Naive B cell (primary cell): ENCODE measurements at regions not wholly inside any gene's neighbourhood (a gene's known extent, or its start where the extent isn't known, plus 50 kb on each side); places are given as distances from the start of the nearest gene placed in this dataset.
"Not testable (repeated sequence)": the region's sequence is repeated elsewhere in the genome, so short reads cannot be mapped to it uniquely, and the experiment has no call there.

ENCODE experiments used
- ATAC-seq, 2 donors: fragments of 150-1000 bp; cut with Tn5 transposase; 2 replicates each; pipeline ENCODE4 v1.10.0; 2021; ENCODE audit warnings: low read depth in 2 of 2, mild to moderate bottlenecking in 2 of 2, moderate library complexity in 2 of 2
- DNase-seq: peaks from one replicate; pipeline ENCODE4 v3.0.0; 2022
- H3K27ac Mint-ChIP-seq, 6 donors: one replicate each; pipeline ENCODE4 v1.8.0; 2020 to 2022; ENCODE audit warnings: mild to moderate bottlenecking in 6 of 6, mixed read lengths in 6 of 6, moderate library complexity in 5 of 6, inconsistent platforms in 2 of 6
- H3K27me3 Mint-ChIP-seq, 3 donors: one replicate each; pipeline ENCODE4 v1.8.0; 2021 to 2022; ENCODE audit warnings: mixed read lengths in 3 of 3, mild to moderate bottlenecking in 1 of 3
- H3K36me3 Mint-ChIP-seq, 2 donors: one replicate each; pipeline ENCODE4 v1.8.0; 2020 to 2022; ENCODE audit warnings: mixed read lengths in 2 of 2, inconsistent platforms in 1 of 2, mild to moderate bottlenecking in 1 of 2
- H3K4me1 Mint-ChIP-seq, 3 donors: one replicate each; pipeline ENCODE4 v1.8.0; 2020 to 2022; ENCODE audit warnings: mixed read lengths in 3 of 3, inconsistent platforms in 1 of 3, mild to moderate bottlenecking in 1 of 3, moderate library complexity in 1 of 3
- H3K4me3 Mint-ChIP-seq, 8 donors: one replicate each; pipeline ENCODE4 v1.8.0; 2020 to 2022; ENCODE audit warnings: mild to moderate bottlenecking in 8 of 8, mixed read lengths in 8 of 8, moderate library complexity in 8 of 8, inconsistent platforms in 2 of 8
- H3K9me3 Mint-ChIP-seq, 7 donors: one replicate each; pipeline ENCODE4 v1.8.0; 2020 to 2022; ENCODE audit warnings: mixed read lengths in 7 of 7, mild to moderate bottlenecking in 5 of 7, inconsistent platforms in 2 of 7, moderate library complexity in 1 of 7

- Mint-ChIP-seq H3K9me3 (peaks cover 0 to 4% (median 0%) of the 10 kb centered on the region in 7 donors), H3K27ac (no peak overlapping the region), H3K36me3 (no peaks in the 10 kb centered on the region), H3K27me3 (no peaks in the 10 kb centered on the region), H3K4me3 (no peak overlapping the region), H3K4me1 (peaks cover 0 to 8% (median 0%) of the 10 kb centered on the region in 3 donors)
- no peak for DNase-seq
- no peak for ATAC-seq
Measured at GRCh38 chr3:140768941-140769340, 91.1 kb downstream of the TRIM42 start.

DNA sequence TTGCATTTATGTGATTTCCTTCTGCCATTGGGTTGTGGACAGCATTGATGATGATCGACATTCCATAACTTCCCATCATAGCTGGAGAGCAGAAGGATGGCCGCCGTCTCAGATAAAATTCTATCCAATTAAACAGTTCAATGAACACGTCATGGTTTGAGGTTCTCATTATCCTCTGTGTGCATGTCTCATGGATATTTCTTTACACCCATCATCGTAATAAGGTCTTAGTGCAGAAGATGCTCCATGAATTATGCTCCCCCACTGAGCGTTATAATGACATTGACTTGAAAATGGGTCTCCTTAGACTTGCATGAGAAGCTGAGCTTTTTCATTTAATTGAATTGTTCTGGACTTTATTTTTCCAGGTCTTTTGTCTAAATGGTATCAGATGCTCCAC is 92.1 kb downstream of the TRIM42 start:
- Mint-ChIP-seq H3K9me3 (peaks cover under 1 to 6% (median 5%) of the 10 kb centered on the region in 7 donors), H3K27ac (no peak overlapping the region), H3K36me3 (no peaks in the 10 kb centered on the region), H3K4me1 (peaks cover 0 to 8% (median 0%) of the 10 kb centered on the region in 3 donors), H3K27me3 (no peaks in the 10 kb centered on the region), H3K4me3 (no peak overlapping the region)
- DNase-seq, result no peak
- no peak for ATAC-seq

- DNase-seq (no peak), ATAC-seq (no peak)
- Mint-ChIP-seq H3K36me3 (no peaks in the 10 kb centered on the region), H3K4me1 (peaks cover 0 to 8% (median 0%) of the 10 kb centered on the region in 3 donors), H3K9me3 (peaks cover 2 to 13% (median 9%) of the 10 kb centered on the region in 7 donors), H3K27ac (peak overlapping the region in 2 of 6 donors; percentile 66 to 73), H3K27me3 (no peaks in the 10 kb centered on the region), H3K4me3 (no peak overlapping the region)
Measured at GRCh38 chr3:140770977-140771667, 93.3 kb downstream of the TRIM42 start.

- no peak for DNase-seq
- Mint-ChIP-seq H3K27ac (no peak overlapping the region), H3K4me1 (no peaks in the 10 kb centered on the region), H3K27me3 (peaks cover 0 to 11% (median 0%) of the 10 kb centered on the region in 3 donors), H3K36me3 (peaks cover 0 to 4% of the 10 kb centered on the region in 2 donors), H3K4me3 (no peak overlapping the region), H3K9me3 (peaks cover 4 to 22% (median 17%) of the 10 kb centered on the region in 7 donors)
- ATAC-seq, result no peak
Measured at GRCh38 chr3:140777631-140778233, 99.9 kb downstream of the TRIM42 start.

GRCh38 chr3:140791368-140791767 is 113.5 kb downstream of the TRIM42 start:
- Mint-ChIP-seq H3K36me3 (peaks cover 5 to 13% of the 10 kb centered on the region in 2 donors), H3K4me1 (no peaks in the 10 kb centered on the region), H3K27me3 (peaks cover 0 to 6% (median 0%) of the 10 kb centered on the region in 3 donors), H3K4me3 (no peak overlapping the region), H3K9me3 (peaks cover 4 to 34% (median 25%) of the 10 kb centered on the region in 7 donors), H3K27ac (no peak overlapping the region)
- DNase-seq (no peak), ATAC-seq (no peak)

- Mint-ChIP-seq H3K27me3 (peaks cover 0 to under 1% (median 0%) of the 10 kb centered on the region in 3 donors), H3K4me1 (no peaks in the 10 kb centered on the region), H3K27ac (no peak overlapping the region), H3K4me3 (no peak overlapping the region), H3K36me3 (peaks cover 5 to 13% of the 10 kb centered on the region in 2 donors), H3K9me3 (peaks cover 7 to 48% (median 39%) of the 10 kb centered on the region in 7 donors)
- DNase-seq, result no peak
- ATAC-seq, result no peak
Measured at GRCh38 chr3:140794507-140794906, 116.6 kb downstream of the TRIM42 start.

GRCh38 chr3:140802898-140803297 is 125.0 kb downstream of the TRIM42 start:
- peaks cover 6 to 52% (median 17%) of the 10 kb centered on the region in 3 donors for H3K27me3 Mint-ChIP-seq
- DNase-seq, ATAC-seq, H3K4me3 Mint-ChIP-seq, H3K4me1 Mint-ChIP-seq, H3K27ac Mint-ChIP-seq: not testable (repeated sequence)
- peaks cover 12 to 31% of the 10 kb centered on the region in 2 donors for H3K36me3 Mint-ChIP-seq
- H3K9me3 Mint-ChIP-seq, result peaks cover 6 to 63% (median 47%) of the 10 kb centered on the region in 7 donors

- Mint-ChIP-seq H3K9me3 (peaks cover 0 to 37% (median 16%) of the 10 kb centered on the region in 7 donors), H3K36me3 (peaks cover 4 to 28% of the 10 kb centered on the region in 2 donors), H3K4me1 (peaks cover 0 to 9% (median 7%) of the 10 kb centered on the region in 3 donors), H3K4me3 (peak overlapping the region in 1 of 8 donors; percentile 69), H3K27me3 (peaks cover 20 to 36% (median 20%) of the 10 kb centered on the region in 3 donors), H3K27ac (no peak overlapping the region)
- peak; percentile 6 for DNase-seq
- ATAC-seq, result no peak
Measured at GRCh38 chr3:140809316-140809715, 131.5 kb downstream of the TRIM42 start.

DNA sequence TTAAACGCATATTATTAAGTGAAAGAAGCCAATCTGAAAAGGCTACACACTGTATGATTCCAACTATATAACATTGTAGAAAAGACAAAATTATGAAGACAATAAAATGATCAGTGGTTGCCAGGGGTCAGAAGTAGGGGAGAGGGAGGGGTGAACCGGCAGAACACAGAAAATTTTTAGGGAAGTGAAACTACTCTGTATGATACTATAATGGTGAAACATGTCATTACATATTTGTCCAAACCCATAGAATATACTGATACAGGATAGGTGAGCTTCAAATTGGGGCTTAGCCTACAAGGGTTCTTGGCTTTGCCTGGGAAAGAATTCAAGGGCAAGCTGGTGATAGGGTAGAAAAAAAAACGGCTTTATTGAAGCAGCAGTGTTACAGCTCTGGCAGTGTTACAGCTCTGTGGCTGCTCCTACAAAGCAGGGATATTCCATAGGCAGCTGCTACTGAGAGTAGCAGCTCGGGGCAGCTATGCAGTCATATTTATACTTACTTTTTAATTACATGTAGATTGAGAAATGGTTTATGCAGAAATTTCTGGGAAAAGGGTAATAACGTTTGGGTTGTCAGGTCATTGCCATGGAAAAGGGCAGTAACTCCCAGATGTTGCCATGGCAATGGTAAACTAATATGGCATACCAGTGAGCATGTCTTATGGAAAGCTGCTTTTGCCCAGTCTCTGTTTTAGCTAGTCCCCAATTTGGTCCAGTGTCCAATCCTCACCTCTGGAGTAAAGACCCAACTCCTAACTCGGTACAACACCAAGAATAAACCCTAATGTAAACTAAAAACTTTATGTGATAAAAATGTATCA is 125.1 kb upstream of the SLC25A36 start:
- H3K27ac Mint-ChIP-seq, result peak overlapping the region in 1 of 6 donors; percentile 47
- H3K36me3 Mint-ChIP-seq, result peaks cover 1 to 4% of the 10 kb centered on the region in 2 donors
- peaks cover 0 to 19% (median 9%) of the 10 kb centered on the region in 7 donors for H3K9me3 Mint-ChIP-seq
- ATAC-seq (peak; percentile 88 to 99), DNase-seq (peak; percentile 64)
- peaks cover 4 to 7% (median 4%) of the 10 kb centered on the region in 3 donors for H3K27me3 Mint-ChIP-seq
- peak overlapping the region in 1 of 8 donors; percentile 42 for H3K4me3 Mint-ChIP-seq
- peaks cover 11 to 16% (median 13%) of the 10 kb centered on the region in 3 donors for H3K4me1 Mint-ChIP-seq

GRCh38 chr3:140821493-140821892 is 120.1 kb upstream of the SLC25A36 start:
- no peak for ATAC-seq
- Mint-ChIP-seq H3K27me3 (peaks cover 4 to 13% (median 9%) of the 10 kb centered on the region in 3 donors), H3K4me1 (peaks cover 2 to 4% (median 2%) of the 10 kb centered on the region in 3 donors), H3K27ac (no peak overlapping the region), H3K4me3 (no peak overlapping the region), H3K9me3 (no peaks in the 10 kb centered on the region), H3K36me3 (no peaks in the 10 kb centered on the region)
- no peak for DNase-seq

- H3K27me3 Mint-ChIP-seq, result peaks cover 4 to 13% (median 9%) of the 10 kb centered on the region in 3 donors
- no peaks in the 10 kb centered on the region for H3K9me3 Mint-ChIP-seq
- no peaks in the 10 kb centered on the region for H3K36me3 Mint-ChIP-seq
- DNase-seq (no peak), ATAC-seq (no peak)
- no peaks in the 10 kb centered on the region for H3K4me1 Mint-ChIP-seq
- H3K4me3 Mint-ChIP-seq, result no peak overlapping the region
- H3K27ac Mint-ChIP-seq, result peak overlapping the region in 1 of 6 donors; percentile 38
Measured at GRCh38 chr3:140822401-140823047, 119.1 kb upstream of the SLC25A36 start.

DNA sequence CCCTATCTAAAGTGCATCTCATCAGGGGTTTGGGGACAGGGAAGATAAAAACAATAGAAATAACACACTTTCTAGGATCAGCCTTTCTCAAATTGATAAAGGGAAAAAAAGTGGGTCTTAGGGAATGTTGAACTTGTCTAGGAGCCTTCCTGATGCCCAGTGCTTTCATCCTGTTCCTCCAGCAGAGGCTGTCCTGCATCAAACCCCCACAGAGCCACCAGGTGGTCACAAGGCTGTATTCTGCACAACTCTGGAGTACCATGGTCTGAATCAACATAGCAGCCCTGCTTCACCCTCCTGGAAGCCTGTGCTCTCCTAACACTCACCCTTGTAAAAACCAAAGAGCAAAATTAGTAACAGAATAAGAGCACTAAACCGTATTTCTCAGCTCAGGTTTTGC is 118.5 kb upstream of the SLC25A36 start:
- ATAC-seq (no peak), DNase-seq (no peak)
- H3K27me3 Mint-ChIP-seq, result peaks cover 4 to 13% (median 9%) of the 10 kb centered on the region in 3 donors
- peak overlapping the region in 1 of 6 donors; percentile 55 for H3K27ac Mint-ChIP-seq
- H3K4me1 Mint-ChIP-seq, result no peaks in the 10 kb centered on the region
- H3K9me3 Mint-ChIP-seq, result no peaks in the 10 kb centered on the region
- no peak overlapping the region for H3K4me3 Mint-ChIP-seq
- no peaks in the 10 kb centered on the region for H3K36me3 Mint-ChIP-seq

DNA sequence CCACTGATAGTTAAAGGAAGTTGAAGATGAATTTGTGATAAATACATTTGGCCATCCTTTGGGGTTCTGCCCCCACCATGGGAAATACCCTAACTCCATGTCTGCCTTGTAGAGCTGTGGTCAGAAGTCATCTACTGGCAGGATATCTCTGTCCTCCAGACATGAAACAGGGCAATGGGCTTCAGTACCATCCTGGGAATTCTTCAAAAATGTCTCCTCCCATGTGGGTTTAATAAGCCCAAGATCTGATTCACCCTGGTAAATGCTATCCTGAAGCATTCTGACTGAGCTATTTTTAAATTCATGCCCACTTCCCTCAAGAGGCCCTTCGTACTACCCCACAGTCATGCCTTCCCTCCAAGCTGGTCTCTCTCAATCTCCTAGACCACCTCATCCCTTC is 113.7 kb upstream of the SLC25A36 start:
- peaks cover 3 to 10% (median 3%) of the 10 kb centered on the region in 3 donors for H3K4me1 Mint-ChIP-seq
- H3K27me3 Mint-ChIP-seq, result peaks cover 0 to 6% (median 0%) of the 10 kb centered on the region in 3 donors
- no peaks in the 10 kb centered on the region for H3K9me3 Mint-ChIP-seq
- H3K36me3 Mint-ChIP-seq, result no peaks in the 10 kb centered on the region
- H3K27ac Mint-ChIP-seq, result no peak overlapping the region
- ATAC-seq (no peak), DNase-seq (no peak)
- H3K4me3 Mint-ChIP-seq, result no peak overlapping the region
